ENCODE measurements at regions not wholly inside any gene's neighbourhood (a gene's known extent, or its start where the extent isn't known, plus 50 kb on each side); places are given as distances from the start of the nearest gene placed in this dataset.

DNA sequence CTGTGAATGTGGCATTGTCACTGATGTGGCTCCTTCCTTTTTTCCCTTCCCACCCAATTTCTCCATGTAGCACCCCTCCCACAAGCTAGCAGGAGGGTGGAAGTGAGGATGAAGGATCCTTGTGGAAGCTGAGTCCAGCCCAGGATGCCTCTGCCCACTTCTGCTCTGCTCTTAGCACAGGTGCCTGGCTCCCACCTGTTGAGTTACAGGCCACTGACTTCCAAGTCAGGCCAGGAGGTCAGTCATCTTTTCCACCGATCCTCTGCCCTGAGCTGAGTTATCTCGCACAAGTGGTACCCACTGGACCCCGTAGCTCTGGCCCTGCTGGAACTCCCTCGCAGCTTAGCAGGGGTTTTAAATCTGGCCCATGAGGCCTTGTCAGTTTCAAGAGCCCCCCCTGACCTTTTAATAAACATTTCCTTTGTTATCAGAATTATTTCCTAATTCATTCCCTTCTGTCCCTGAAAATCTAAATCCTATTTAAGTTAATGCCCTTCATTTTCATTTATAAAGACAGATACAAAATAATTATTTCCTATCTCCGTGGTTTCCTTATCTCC lies 125.3 kb upstream of the CADM1 start:
- TF ChIP-seq NR2C2 (CRISPR knock-in tag; IDR thresholded peaks at IDR 0.05; ENCODE audit: borderline replicate concordance), result no peak
- no peak for TF ChIP-seq ATF4 (CRISPR knock-in tag; IDR thresholded peaks at IDR 0.05)
- no peak for TF ChIP-seq ZNF30 (CRISPR knock-in tag; IDR thresholded peaks at IDR 0.05)

Data from HepG2 (cell line).